Loucy (cell line): ENCODE measurements at regions not wholly inside any gene's neighbourhood (a gene's known extent, or its start where the extent isn't known, plus 50 kb on each side); places are given as distances from the start of the nearest gene placed in this dataset.

ENCODE experiments used
- CTCF ChIP-seq: fragments of 200-600 bp; sonication (generic); conservative IDR thresholded peaks from 2 replicates; pipeline ENCODE4 v1.5.1; 2014; ENCODE audit warnings: mild to moderate bottlenecking, antibody characterized with exemption, low read length
- EZH2phosphoT487 ChIP-seq: fragments of 200-600 bp; IDR thresholded peaks from 2 replicates; pipeline ENCODE4 v1.6.1; 2018; ENCODE audit warnings: antibody characterized with exemption, mild to moderate bottlenecking, moderate library complexity, borderline replicate concordance

GRCh38 chr3:14333621-14334020 lies 68.8 kb upstream of the SLC6A6 start:
- TF ChIP-seq CTCF (no peak), EZH2phosphoT487 (no peak)
